Activated T-cell treated with anti-CD3 and anti-CD28 coated beads for 48 hours (primary cell): ENCODE measurements at regions not wholly inside any gene's neighbourhood (a gene's known extent, or its start where the extent isn't known, plus 50 kb on each side); places are given as distances from the start of the nearest gene placed in this dataset.

Experiments used
- DNase-seq: peaks from one replicate; pipeline ENCODE4 v3.0.0-alpha.2; 2020; ENCODE audit warnings: low read depth

DNA sequence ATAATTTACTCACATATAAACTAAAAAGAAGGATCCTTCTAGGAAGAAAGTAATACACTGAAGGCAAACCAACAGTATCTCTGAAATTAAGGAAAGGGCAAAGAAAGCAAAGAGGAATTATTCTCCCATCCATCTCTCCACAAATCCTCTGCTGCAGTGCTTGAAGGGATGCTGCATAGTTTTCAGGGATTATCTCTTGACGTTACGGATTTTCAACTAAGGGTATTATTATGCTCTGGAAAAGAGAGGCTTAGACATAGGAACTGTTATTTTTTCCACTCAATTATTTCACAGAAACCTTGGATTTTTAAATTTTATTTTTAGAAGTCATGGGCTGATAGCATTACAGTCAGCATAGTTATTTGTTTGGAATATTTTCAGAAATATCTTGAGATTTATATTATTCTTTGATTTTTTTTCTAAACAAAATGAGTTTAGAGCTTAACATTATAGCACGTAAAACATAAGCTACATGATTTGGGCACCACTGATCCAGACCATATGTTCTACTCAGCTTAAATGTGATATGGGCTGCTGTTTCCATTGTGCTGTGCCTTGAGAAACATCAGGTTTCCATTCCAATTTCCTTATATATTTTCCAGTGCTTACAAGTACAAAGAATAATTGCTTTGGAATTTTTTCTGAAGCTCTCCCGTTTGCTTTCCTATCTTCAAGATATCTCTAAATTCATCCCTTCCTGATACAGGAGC, 57.9 kb upstream of the DCN start:
- DNase-seq = no peak

DNA sequence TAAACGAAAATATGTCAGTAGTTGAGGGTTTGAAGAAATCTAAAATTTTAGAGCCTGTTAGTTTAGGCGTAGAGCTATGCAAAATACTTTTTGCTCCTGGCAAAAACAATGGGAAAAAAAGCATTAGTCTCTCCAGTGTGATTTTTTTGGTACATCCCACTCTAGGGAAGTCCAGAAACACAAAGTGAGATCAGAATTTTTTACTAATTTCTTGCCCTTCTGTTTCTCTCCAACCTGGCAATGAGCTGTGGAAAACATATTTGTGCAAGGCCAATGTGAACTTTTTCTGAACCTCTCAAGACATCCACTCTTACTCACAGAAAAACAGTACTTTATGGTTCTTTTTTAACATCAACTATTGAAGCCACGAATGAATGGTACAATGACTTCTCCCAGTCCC, 56.9 kb upstream of the DCN start:
- no peak for DNase-seq
